ENCODE measurements at regions not wholly inside any gene's neighbourhood (a gene's known extent, or its start where the extent isn't known, plus 50 kb on each side); places are given as distances from the start of the nearest gene placed in this dataset.

GRCh38 chr12:107461222-107461975, 224.2 kb upstream of the PWP1 start (continued):
- TF ChIP-seq POLR2H (tag; IDR thresholded peaks at IDR 0.05; ENCODE audit: low read depth) (no peak), THRA (IDR thresholded peaks at IDR 0.05) (no peak), ZNF121 (CRISPR knock-in tag; conservative IDR thresholded peaks at IDR 0.05) (no peak), POLR2B (IDR thresholded peaks at IDR 0.05; ENCODE audit: low read depth, partially characterized antibody) (no peak), ZNF655 (CRISPR knock-in tag; IDR thresholded peaks at IDR 0.05) (no peak)
- TF ChIP-seq, protein P1, sequence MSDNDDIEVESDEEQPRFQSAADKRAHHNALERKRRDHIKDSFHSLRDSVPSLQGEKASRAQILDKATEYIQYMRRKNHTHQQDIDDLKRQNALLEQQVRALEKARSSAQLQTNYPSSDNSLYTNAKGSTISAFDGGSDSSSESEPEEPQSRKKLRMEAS (CRISPR knock-in tag; IDR thresholded peaks at IDR 0.05): no peak
- TF ChIP-seq, protein P2, sequence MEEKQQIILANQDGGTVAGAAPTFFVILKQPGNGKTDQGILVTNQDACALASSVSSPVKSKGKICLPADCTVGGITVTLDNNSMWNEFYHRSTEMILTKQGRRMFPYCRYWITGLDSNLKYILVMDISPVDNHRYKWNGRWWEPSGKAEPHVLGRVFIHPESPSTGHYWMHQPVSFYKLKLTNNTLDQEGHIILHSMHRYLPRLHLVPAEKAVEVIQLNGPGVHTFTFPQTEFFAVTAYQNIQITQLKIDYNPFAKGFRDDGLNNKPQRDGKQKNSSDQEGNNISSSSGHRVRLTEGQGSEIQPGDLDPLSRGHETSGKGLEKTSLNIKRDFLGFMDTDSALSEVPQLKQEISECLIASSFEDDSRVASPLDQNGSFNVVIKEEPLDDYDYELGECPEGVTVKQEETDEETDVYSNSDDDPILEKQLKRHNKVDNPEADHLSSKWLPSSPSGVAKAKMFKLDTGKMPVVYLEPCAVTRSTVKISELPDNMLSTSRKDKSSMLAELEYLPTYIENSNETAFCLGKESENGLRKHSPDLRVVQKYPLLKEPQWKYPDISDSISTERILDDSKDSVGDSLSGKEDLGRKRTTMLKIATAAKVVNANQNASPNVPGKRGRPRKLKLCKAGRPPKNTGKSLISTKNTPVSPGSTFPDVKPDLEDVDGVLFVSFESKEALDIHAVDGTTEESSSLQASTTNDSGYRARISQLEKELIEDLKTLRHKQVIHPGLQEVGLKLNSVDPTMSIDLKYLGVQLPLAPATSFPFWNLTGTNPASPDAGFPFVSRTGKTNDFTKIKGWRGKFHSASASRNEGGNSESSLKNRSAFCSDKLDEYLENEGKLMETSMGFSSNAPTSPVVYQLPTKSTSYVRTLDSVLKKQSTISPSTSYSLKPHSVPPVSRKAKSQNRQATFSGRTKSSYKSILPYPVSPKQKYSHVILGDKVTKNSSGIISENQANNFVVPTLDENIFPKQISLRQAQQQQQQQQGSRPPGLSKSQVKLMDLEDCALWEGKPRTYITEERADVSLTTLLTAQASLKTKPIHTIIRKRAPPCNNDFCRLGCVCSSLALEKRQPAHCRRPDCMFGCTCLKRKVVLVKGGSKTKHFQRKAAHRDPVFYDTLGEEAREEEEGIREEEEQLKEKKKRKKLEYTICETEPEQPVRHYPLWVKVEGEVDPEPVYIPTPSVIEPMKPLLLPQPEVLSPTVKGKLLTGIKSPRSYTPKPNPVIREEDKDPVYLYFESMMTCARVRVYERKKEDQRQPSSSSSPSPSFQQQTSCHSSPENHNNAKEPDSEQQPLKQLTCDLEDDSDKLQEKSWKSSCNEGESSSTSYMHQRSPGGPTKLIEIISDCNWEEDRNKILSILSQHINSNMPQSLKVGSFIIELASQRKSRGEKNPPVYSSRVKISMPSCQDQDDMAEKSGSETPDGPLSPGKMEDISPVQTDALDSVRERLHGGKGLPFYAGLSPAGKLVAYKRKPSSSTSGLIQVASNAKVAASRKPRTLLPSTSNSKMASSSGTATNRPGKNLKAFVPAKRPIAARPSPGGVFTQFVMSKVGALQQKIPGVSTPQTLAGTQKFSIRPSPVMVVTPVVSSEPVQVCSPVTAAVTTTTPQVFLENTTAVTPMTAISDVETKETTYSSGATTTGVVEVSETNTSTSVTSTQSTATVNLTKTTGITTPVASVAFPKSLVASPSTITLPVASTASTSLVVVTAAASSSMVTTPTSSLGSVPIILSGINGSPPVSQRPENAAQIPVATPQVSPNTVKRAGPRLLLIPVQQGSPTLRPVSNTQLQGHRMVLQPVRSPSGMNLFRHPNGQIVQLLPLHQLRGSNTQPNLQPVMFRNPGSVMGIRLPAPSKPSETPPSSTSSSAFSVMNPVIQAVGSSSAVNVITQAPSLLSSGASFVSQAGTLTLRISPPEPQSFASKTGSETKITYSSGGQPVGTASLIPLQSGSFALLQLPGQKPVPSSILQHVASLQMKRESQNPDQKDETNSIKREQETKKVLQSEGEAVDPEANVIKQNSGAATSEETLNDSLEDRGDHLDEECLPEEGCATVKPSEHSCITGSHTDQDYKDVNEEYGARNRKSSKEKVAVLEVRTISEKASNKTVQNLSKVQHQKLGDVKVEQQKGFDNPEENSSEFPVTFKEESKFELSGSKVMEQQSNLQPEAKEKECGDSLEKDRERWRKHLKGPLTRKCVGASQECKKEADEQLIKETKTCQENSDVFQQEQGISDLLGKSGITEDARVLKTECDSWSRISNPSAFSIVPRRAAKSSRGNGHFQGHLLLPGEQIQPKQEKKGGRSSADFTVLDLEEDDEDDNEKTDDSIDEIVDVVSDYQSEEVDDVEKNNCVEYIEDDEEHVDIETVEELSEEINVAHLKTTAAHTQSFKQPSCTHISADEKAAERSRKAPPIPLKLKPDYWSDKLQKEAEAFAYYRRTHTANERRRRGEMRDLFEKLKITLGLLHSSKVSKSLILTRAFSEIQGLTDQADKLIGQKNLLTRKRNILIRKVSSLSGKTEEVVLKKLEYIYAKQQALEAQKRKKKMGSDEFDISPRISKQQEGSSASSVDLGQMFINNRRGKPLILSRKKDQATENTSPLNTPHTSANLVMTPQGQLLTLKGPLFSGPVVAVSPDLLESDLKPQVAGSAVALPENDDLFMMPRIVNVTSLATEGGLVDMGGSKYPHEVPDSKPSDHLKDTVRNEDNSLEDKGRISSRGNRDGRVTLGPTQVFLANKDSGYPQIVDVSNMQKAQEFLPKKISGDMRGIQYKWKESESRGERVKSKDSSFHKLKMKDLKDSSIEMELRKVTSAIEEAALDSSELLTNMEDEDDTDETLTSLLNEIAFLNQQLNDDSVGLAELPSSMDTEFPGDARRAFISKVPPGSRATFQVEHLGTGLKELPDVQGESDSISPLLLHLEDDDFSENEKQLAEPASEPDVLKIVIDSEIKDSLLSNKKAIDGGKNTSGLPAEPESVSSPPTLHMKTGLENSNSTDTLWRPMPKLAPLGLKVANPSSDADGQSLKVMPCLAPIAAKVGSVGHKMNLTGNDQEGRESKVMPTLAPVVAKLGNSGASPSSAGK (IDR thresholded peaks at IDR 0.05): no peak
- TF ChIP-seq, protein P3, sequence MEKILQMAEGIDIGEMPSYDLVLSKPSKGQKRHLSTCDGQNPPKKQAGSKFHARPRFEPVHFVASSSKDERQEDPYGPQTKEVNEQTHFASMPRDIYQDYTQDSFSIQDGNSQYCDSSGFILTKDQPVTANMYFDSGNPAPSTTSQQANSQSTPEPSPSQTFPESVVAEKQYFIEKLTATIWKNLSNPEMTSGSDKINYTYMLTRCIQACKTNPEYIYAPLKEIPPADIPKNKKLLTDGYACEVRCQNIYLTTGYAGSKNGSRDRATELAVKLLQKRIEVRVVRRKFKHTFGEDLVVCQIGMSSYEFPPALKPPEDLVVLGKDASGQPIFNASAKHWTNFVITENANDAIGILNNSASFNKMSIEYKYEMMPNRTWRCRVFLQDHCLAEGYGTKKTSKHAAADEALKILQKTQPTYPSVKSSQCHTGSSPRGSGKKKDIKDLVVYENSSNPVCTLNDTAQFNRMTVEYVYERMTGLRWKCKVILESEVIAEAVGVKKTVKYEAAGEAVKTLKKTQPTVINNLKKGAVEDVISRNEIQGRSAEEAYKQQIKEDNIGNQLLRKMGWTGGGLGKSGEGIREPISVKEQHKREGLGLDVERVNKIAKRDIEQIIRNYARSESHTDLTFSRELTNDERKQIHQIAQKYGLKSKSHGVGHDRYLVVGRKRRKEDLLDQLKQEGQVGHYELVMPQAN (IDR thresholded peaks at IDR 0.05; ENCODE audit: borderline replicate concordance): no peak
- TF ChIP-seq, protein P4, sequence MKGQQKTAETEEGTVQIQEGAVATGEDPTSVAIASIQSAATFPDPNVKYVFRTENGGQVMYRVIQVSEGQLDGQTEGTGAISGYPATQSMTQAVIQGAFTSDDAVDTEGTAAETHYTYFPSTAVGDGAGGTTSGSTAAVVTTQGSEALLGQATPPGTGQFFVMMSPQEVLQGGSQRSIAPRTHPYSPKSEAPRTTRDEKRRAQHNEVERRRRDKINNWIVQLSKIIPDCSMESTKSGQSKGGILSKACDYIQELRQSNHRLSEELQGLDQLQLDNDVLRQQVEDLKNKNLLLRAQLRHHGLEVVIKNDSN (CRISPR knock-in tag; IDR thresholded peaks at IDR 0.05): no peak
